ENCODE measurements at regions not wholly inside any gene's neighbourhood (a gene's known extent, or its start where the extent isn't known, plus 50 kb on each side); places are given as distances from the start of the nearest gene placed in this dataset.
A peak's percentile ranks its signal among the peaks of the same experiment; 100 is the strongest.

DNA sequence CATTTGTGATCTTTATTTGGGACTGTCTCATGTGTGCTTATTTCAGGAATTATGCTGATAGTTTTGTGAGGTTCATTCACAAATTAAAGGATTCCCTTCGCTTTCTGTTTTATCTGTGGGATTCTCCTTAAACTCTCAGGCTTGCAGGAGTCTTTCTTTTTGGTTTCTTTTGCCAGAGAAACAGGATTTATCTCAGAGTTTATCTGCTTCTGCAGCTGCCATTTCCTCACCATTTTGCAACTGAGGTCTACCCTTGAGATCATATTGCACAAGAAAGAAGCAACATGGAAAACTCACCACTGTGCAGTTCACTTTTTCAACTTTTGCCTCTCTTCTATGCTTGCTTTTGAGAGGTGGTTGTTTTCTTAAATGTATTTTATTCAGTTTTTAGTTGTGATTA is 201.0 kb downstream of the PRL start:
- TF ChIP-seq, protein P1, sequence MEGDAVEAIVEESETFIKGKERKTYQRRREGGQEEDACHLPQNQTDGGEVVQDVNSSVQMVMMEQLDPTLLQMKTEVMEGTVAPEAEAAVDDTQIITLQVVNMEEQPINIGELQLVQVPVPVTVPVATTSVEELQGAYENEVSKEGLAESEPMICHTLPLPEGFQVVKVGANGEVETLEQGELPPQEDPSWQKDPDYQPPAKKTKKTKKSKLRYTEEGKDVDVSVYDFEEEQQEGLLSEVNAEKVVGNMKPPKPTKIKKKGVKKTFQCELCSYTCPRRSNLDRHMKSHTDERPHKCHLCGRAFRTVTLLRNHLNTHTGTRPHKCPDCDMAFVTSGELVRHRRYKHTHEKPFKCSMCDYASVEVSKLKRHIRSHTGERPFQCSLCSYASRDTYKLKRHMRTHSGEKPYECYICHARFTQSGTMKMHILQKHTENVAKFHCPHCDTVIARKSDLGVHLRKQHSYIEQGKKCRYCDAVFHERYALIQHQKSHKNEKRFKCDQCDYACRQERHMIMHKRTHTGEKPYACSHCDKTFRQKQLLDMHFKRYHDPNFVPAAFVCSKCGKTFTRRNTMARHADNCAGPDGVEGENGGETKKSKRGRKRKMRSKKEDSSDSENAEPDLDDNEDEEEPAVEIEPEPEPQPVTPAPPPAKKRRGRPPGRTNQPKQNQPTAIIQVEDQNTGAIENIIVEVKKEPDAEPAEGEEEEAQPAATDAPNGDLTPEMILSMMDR (IDR thresholded peaks at IDR 0.05; ENCODE audit: insufficient read depth, low read length), result no peak
- DNase-seq (ENCODE audit: low read depth), result peak; percentile 49
- no peak overlapping the region for H3K4me3 ChIP-seq (ENCODE audit: low read depth, low read length)

DNA sequence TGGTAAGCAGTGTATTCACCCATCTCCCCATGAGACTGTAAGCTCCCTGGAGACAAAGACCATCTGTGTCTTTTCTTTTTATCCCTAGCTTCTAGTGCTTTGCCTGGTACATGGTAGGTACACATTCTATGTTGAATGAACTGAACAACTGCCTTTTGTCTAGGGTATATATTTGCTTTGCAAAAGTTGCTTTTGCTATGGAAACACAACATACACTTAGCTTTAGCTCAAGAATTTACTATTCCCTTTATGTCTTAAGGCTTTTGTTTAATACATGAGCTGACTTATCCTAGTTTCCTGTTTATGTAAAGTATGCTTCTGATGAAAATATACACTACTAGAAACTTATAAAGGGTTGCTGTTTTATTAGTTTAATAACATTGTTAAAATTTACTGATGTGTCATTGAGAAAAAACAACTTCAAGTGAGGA is 198.2 kb downstream of the PRL start:
- H3K4me3 ChIP-seq (ENCODE audit: low read depth, low read length), result no peak overlapping the region
- no peak for DNase-seq (ENCODE audit: low read depth)

DNA sequence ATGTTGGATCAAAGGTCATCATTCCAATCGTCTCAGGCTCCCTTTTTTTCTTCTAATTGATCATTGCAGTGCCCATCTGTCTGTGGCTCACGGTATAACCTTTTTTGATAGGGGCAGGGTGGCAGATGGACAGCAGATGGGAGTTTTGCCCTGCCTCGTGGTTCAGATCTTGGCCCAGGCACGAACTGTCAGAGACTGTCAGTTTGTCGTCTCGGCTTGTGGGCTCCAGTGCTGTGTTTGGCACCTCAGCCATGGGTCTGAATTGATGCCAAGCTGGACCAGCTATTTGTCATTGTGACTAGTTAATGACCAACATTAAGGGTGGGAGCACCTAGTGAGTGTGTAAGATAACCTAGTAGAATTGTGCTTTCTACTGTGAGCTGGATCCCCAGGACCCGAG is 197.6 kb downstream of the PRL start:
- DNase-seq (ENCODE audit: low read depth), result no peak
- TF ChIP-seq, protein P1 (IDR thresholded peaks at IDR 0.05; ENCODE audit: insufficient read depth, low read length), result no peak
- H3K4me3 ChIP-seq (ENCODE audit: low read depth, low read length), result no peak overlapping the region

More for the DNA sequence above, 198.2 kb downstream of the PRL start:
- TF ChIP-seq, protein P1 (IDR thresholded peaks at IDR 0.05; ENCODE audit: insufficient read depth, low read length), result no peak

DNA sequence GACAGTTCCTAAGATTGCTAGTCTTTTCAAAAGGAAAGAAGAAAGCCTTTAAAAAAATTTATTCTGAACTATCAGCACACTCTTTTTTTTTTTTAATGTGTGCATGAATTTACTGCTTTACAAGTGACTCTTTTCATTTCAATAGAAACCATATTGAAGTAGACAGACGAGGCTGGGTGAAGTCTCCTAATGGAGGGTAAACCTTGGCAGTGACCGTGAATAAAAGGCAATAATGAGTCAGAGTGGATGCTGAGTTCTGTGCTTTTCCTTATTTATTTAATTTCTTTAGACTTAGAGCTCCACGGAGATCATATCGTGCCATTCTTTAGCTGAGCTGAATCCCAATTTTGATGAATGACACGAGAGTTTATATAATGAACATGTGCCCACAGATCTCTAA is 196.9 kb downstream of the PRL start:
- H3K4me3 ChIP-seq (ENCODE audit: low read depth, low read length), result no peak overlapping the region
- no peak for DNase-seq (ENCODE audit: low read depth)
- TF ChIP-seq, protein P1 (IDR thresholded peaks at IDR 0.05; ENCODE audit: insufficient read depth, low read length), result no peak

DNA sequence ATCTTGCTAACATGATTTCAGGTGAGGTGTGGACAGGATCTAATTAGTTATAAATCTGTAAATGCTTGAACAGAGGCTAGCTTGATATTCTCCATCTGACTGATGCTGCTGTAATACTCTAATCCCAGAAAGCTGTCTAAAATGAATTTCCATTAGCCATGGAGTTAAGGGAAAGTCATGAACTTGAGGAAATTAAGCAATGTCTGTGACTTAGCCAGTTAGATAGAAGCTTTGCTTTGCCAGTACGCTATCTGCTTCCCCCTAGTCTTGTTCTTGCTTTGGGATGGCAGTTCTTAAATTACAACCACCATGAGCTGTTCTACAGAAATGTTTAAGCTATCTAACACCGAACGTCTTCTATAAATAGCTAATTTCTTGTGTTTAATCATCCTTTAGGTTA is 195.7 kb downstream of the PRL start:
- TF ChIP-seq, protein P1 (IDR thresholded peaks at IDR 0.05; ENCODE audit: insufficient read depth, low read length), result no peak
- DNase-seq (ENCODE audit: low read depth), result no peak
- no peak overlapping the region for H3K4me3 ChIP-seq (ENCODE audit: low read depth, low read length)

DNA sequence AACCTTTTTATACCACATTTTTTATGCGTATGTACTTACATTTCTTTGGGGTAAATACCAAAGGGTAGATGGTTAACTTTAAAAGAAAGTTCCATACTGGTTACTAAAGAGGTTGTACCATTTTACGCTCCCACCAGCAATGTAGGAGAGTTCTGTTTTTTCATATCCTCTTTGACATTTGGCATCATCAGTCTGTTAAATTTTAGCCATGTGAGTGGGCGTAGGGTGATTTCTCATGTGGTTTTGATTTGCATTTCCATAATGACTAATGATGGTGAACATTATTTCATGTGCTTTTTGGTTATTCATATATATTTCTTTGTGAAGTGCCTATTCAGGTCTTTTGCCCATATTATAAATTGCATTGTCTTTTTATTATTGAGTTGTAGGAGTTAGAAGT is 194.2 kb downstream of the PRL start:
- TF ChIP-seq, protein P1 (IDR thresholded peaks at IDR 0.05; ENCODE audit: insufficient read depth, low read length), result no peak
- H3K4me3 ChIP-seq (ENCODE audit: low read depth, low read length), result no peak overlapping the region

DNA sequence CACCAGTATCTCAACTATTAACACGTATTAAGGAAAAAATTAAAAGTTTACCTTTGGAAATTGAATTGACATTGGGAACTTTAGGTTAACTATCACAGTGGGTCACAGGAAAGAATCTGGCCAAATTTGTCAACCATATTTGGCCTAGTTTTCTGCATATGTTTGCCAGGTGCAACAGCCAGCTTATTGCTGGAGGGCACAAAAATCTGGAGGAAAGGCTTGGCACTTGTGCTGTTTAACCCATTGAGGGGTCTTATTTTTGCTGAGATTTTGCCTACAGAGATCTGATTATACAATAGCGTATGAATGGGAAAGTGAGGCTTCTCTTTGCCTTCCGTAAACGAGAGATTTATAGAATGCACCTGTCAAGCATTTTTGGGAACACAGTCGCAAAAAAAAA is 190.4 kb downstream of the PRL start:
- TF ChIP-seq, protein P1 (IDR thresholded peaks at IDR 0.05; ENCODE audit: insufficient read depth, low read length), result no peak
- no peak overlapping the region for H3K4me3 ChIP-seq (ENCODE audit: low read depth, low read length)
- DNase-seq (ENCODE audit: low read depth), result no peak

More for the DNA sequence above, 194.2 kb downstream of the PRL start:
- DNase-seq (ENCODE audit: low read depth), result peak; percentile 4
